GM23338 (cell line): ENCODE measurements at regions not wholly inside any gene's neighbourhood (a gene's known extent, or its start where the extent isn't known, plus 50 kb on each side); places are given as distances from the start of the nearest gene placed in this dataset.

ENCODE experiments used
- ATAC-seq: fragments of 200-7000 bp; cut with Tn5 transposase; 3 replicates; pipeline ENCODE4 v1.9.1; 2020
- DNase-seq: peaks from one replicate; pipeline ENCODE4 v3.0.0-alpha.2; 2015; ENCODE audit warnings: low spot score
- H2AFZ ChIP-seq: fragments of 200-600 bp; sonication (generic); 2 replicates; pipeline ENCODE4 v1.8.0; 2016; ENCODE audit warnings: antibody characterized with exemption, mild to moderate bottlenecking, moderate library complexity
- H3F3A ChIP-seq: fragments of 200-600 bp; sonication (generic); replicated peaks from 2 replicates; pipeline ENCODE4 v1.8.0; 2017; ENCODE audit warnings: antibody characterized with exemption, mixed run types, low read depth
- H3K27ac ChIP-seq: fragments of 200-600 bp; sonication (generic); 2 replicates; pipeline ENCODE4 v1.6.1; 2016; ENCODE audit warnings: low read depth
- H3K27me3 ChIP-seq: fragments of 200-600 bp; sonication (generic); 2 replicates; pipeline ENCODE4 v1.8.0; 2016; ENCODE audit warnings: mild to moderate bottlenecking, mixed run types, moderate library complexity; ENCODE audit not compliant: insufficient read depth
- H3K36me3 ChIP-seq: fragments of 200-600 bp; sonication (generic); 2 replicates; pipeline ENCODE4 v1.8.0; 2016; ENCODE audit warnings: mild to moderate bottlenecking; ENCODE audit not compliant: insufficient read depth
- H3K4me1 ChIP-seq: fragments of 200-600 bp; sonication (generic); 2 replicates; pipeline ENCODE4 v1.8.0; 2016; ENCODE audit warnings: mild to moderate bottlenecking, moderate library complexity; ENCODE audit not compliant: insufficient read depth
- H3K4me2 ChIP-seq: fragments of 200-600 bp; sonication (generic); 2 replicates; pipeline ENCODE4 v1.7.1; 2017; ENCODE audit warnings: mixed run types
- H3K4me3 ChIP-seq: fragments of 200-600 bp; sonication (generic); 2 replicates; pipeline ENCODE4 v1.6.1; 2016; ENCODE audit warnings: mixed run types
- H3K79me2 ChIP-seq: fragments of 200-600 bp; sonication (generic); replicated peaks from 2 replicates; pipeline ENCODE4 v1.8.0; 2017; ENCODE audit warnings: mild to moderate bottlenecking; ENCODE audit not compliant: insufficient read depth
- H3K9me2 ChIP-seq: fragments of 200-600 bp; sonication (generic); 2 replicates; pipeline ENCODE4 v1.8.0; 2017; ENCODE audit not compliant: insufficient read depth
- H4K20me1 ChIP-seq: fragments of 200-600 bp; sonication (generic); replicated peaks from 2 replicates; pipeline ENCODE4 v1.8.0; 2017; ENCODE audit warnings: mild to moderate bottlenecking; ENCODE audit not compliant: insufficient read depth
- H3K27ac Mint-ChIP-seq: 2 replicates; pipeline ENCODE4 v1.8.0; 2020; ENCODE audit warnings: inconsistent platforms, mild to moderate bottlenecking, moderate library complexity, mixed read lengths
- H3K27me3 Mint-ChIP-seq: 3 replicates; pipeline ENCODE4 v1.8.0; 2022; ENCODE audit warnings: low read depth, mild to moderate bottlenecking, moderate library complexity, mixed read lengths, inconsistent platforms; ENCODE audit not compliant: insufficient read depth, poor library complexity
- H3K36me3 Mint-ChIP-seq: 3 replicates; pipeline ENCODE4 v1.8.0; 2021; ENCODE audit warnings: low read depth, mild to moderate bottlenecking, inconsistent platforms, moderate library complexity, mixed read lengths
- H3K4me1 Mint-ChIP-seq: 3 replicates; pipeline ENCODE4 v1.8.0; 2020; ENCODE audit warnings: mild to moderate bottlenecking, inconsistent platforms, mixed read lengths
- H3K4me3 Mint-ChIP-seq: 3 replicates; pipeline ENCODE4 v1.8.0; 2021; ENCODE audit warnings: moderate library complexity, mild to moderate bottlenecking, inconsistent platforms, mixed read lengths
- H3K9me3 Mint-ChIP-seq: 3 replicates; pipeline ENCODE4 v1.8.0; 2020; ENCODE audit warnings: moderate library complexity, mild to moderate bottlenecking, inconsistent platforms, mixed read lengths
- CREB1 ChIP-seq: fragments of 250-450 bp; sonication (Bioruptor Pico); IDR thresholded peaks from 2 replicates; pipeline ENCODE4 v1.5.0; 2020; ENCODE audit warnings: low read depth, mild to moderate bottlenecking, moderate library complexity
- EZH2 ChIP-seq: fragments of 200-600 bp; sonication (generic); IDR thresholded peaks from one replicate; pipeline ENCODE4 v1.8.0; 2017; ENCODE audit warnings: antibody characterized with exemption, mild to moderate bottlenecking, low read depth; ENCODE audit not compliant: unreplicated experiment
- EZH2phosphoT487 ChIP-seq: fragments of 200-600 bp; sonication (generic); IDR thresholded peaks from one replicate; pipeline ENCODE4 v1.8.1; 2018; ENCODE audit warnings: antibody characterized with exemption; ENCODE audit not compliant: unreplicated experiment
- JUNB ChIP-seq: IDR thresholded peaks from one replicate; pipeline ENCODE4 v1.6.1; 2016; ENCODE audit warnings: antibody characterized with exemption; ENCODE audit not compliant: unreplicated experiment
- NANOG ChIP-seq: IDR thresholded peaks from 2 replicates; pipeline ENCODE4 v1.6.1; 2016; ENCODE audit warnings: antibody characterized with exemption, borderline replicate concordance
- POLR2AphosphoS5 ChIP-seq: IDR thresholded peaks from 2 replicates; pipeline ENCODE4 v1.6.1; 2016; ENCODE audit warnings: antibody characterized with exemption, low read depth
- STAT1 ChIP-seq: IDR thresholded peaks from one replicate; pipeline ENCODE4 v1.6.1; 2016; ENCODE audit warnings: antibody characterized with exemption; ENCODE audit not compliant: unreplicated experiment
- ZNF114 ChIP-seq: fragments of 250-450 bp; sonication (Bioruptor Pico); IDR thresholded peaks from 2 replicates; pipeline ENCODE4 v1.5.0; 2020; ENCODE audit warnings: mild to moderate bottlenecking, moderate library complexity
- ZNF331 ChIP-seq: fragments of 250-450 bp; sonication (Bioruptor Pico); IDR thresholded peaks from 2 replicates; pipeline ENCODE4 v1.5.0; 2020; ENCODE audit warnings: low read depth, mild to moderate bottlenecking, moderate library complexity
- TF ChIP-seq, protein P1 (sequence below): IDR thresholded peaks from 2 replicates; pipeline ENCODE4 v1.6.1; 2016; ENCODE audit warnings: antibody characterized with exemption
- TF ChIP-seq, protein P2 (sequence below): IDR thresholded peaks from one replicate; pipeline ENCODE4 v1.6.1; 2018; ENCODE audit warnings: antibody characterized with exemption; ENCODE audit not compliant: unreplicated experiment
- TF ChIP-seq, protein P3 (sequence below), 2 experiments: fragments of 200-600 bp in 1 of 2; sonication (generic) in 1 of 2; conservative IDR thresholded peaks; 2 replicates each; pipeline versions ENCODE4 v1.5.1 to v1.6.1; 2016 to 2017; ENCODE audit warnings: antibody characterized with exemption in 2 of 2, low read depth in 2 of 2, mild to moderate bottlenecking in 2 of 2, moderate library complexity in 1 of 2
- TF ChIP-seq, protein P4 (sequence below): fragments of 250-450 bp; sonication (Bioruptor Pico); IDR thresholded peaks from 2 replicates; pipeline ENCODE4 v1.5.0; 2020; ENCODE audit warnings: mild to moderate bottlenecking, moderate library complexity

DNA sequence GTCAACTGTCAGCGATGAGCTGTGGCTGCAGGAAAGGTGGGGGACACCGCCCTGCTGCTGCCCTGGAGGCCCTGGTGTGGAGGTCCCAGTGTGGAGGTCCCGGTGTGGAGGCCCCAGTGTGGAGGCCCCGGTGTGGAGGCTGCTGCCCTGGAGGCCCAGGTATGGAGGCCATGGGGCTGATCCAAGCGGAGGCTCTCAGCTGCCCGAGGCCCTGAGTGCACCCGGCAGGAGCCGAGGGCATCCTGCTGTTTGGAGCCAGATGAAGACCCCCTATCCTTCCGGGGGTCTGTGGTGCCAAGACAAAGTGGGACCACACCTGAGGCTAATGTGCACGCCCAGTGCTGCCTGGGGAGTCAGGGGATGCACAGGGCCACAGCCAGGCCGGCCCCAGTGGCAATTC lies 210.4 kb upstream of the SOX1 start:
- peaks cover 27% of the 10 kb centered on the region for H3K4me1 Mint-ChIP-seq
- no peaks in the 10 kb centered on the region for H3K9me2 ChIP-seq
- H3K79me2 ChIP-seq, result no peaks in the 10 kb centered on the region

More for the DNA sequence above, 210.4 kb upstream of the SOX1 start:
- Mint-ChIP-seq H3K36me3 (no peaks in the 10 kb centered on the region; the same call in 2 of the 3 replicates), H3K4me3 (no peak overlapping the region), H3K27ac (no peak overlapping the region), H3K27me3 (peaks cover 17% of the 10 kb centered on the region), H3K9me3 (peaks cover 6% of the 10 kb centered on the region; the same call in 2 of the 3 replicates)
- Histone ChIP-seq H3K27me3 (no peaks in the 10 kb centered on the region), H3K4me2 (no peak overlapping the region), H3F3A (0 out of 2 replicates have a peak, but pooled peaks cover 3% of the 10 kb centered on the region), H4K20me1 (no peaks in the 10 kb centered on the region), H3K36me3 (no peaks in the 10 kb centered on the region), H3K27ac (no peak overlapping the region), H3K4me1 (peaks cover 6% of the 10 kb centered on the region; the same call in 1 of the 2 replicates), H2AFZ (no peak overlapping the region), H3K4me3 (no peak overlapping the region)
- DNase-seq (no peak), ATAC-seq (no peak)
- TF ChIP-seq, protein P1, sequence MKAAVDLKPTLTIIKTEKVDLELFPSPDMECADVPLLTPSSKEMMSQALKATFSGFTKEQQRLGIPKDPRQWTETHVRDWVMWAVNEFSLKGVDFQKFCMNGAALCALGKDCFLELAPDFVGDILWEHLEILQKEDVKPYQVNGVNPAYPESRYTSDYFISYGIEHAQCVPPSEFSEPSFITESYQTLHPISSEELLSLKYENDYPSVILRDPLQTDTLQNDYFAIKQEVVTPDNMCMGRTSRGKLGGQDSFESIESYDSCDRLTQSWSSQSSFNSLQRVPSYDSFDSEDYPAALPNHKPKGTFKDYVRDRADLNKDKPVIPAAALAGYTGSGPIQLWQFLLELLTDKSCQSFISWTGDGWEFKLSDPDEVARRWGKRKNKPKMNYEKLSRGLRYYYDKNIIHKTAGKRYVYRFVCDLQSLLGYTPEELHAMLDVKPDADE, result no peak
- TF ChIP-seq JUNB (no peak), ZNF331 (CRISPR knock-in tag) (no peak), EZH2phosphoT487 (no peak), CREB1 (no peak), EZH2 (no peak), ZNF114 (CRISPR knock-in tag) (no peak), STAT1 (no peak), POLR2AphosphoS5 (no peak), NANOG (no peak)
- TF ChIP-seq, protein P2, sequence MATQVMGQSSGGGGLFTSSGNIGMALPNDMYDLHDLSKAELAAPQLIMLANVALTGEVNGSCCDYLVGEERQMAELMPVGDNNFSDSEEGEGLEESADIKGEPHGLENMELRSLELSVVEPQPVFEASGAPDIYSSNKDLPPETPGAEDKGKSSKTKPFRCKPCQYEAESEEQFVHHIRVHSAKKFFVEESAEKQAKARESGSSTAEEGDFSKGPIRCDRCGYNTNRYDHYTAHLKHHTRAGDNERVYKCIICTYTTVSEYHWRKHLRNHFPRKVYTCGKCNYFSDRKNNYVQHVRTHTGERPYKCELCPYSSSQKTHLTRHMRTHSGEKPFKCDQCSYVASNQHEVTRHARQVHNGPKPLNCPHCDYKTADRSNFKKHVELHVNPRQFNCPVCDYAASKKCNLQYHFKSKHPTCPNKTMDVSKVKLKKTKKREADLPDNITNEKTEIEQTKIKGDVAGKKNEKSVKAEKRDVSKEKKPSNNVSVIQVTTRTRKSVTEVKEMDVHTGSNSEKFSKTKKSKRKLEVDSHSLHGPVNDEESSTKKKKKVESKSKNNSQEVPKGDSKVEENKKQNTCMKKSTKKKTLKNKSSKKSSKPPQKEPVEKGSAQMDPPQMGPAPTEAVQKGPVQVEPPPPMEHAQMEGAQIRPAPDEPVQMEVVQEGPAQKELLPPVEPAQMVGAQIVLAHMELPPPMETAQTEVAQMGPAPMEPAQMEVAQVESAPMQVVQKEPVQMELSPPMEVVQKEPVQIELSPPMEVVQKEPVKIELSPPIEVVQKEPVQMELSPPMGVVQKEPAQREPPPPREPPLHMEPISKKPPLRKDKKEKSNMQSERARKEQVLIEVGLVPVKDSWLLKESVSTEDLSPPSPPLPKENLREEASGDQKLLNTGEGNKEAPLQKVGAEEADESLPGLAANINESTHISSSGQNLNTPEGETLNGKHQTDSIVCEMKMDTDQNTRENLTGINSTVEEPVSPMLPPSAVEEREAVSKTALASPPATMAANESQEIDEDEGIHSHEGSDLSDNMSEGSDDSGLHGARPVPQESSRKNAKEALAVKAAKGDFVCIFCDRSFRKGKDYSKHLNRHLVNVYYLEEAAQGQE, result no peak
- TF ChIP-seq, protein P3, sequence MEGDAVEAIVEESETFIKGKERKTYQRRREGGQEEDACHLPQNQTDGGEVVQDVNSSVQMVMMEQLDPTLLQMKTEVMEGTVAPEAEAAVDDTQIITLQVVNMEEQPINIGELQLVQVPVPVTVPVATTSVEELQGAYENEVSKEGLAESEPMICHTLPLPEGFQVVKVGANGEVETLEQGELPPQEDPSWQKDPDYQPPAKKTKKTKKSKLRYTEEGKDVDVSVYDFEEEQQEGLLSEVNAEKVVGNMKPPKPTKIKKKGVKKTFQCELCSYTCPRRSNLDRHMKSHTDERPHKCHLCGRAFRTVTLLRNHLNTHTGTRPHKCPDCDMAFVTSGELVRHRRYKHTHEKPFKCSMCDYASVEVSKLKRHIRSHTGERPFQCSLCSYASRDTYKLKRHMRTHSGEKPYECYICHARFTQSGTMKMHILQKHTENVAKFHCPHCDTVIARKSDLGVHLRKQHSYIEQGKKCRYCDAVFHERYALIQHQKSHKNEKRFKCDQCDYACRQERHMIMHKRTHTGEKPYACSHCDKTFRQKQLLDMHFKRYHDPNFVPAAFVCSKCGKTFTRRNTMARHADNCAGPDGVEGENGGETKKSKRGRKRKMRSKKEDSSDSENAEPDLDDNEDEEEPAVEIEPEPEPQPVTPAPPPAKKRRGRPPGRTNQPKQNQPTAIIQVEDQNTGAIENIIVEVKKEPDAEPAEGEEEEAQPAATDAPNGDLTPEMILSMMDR (conservative IDR thresholded peaks at IDR 0.05; ENCODE audit: low read depth in 2 of 2), result no peak
- TF ChIP-seq, protein P4, sequence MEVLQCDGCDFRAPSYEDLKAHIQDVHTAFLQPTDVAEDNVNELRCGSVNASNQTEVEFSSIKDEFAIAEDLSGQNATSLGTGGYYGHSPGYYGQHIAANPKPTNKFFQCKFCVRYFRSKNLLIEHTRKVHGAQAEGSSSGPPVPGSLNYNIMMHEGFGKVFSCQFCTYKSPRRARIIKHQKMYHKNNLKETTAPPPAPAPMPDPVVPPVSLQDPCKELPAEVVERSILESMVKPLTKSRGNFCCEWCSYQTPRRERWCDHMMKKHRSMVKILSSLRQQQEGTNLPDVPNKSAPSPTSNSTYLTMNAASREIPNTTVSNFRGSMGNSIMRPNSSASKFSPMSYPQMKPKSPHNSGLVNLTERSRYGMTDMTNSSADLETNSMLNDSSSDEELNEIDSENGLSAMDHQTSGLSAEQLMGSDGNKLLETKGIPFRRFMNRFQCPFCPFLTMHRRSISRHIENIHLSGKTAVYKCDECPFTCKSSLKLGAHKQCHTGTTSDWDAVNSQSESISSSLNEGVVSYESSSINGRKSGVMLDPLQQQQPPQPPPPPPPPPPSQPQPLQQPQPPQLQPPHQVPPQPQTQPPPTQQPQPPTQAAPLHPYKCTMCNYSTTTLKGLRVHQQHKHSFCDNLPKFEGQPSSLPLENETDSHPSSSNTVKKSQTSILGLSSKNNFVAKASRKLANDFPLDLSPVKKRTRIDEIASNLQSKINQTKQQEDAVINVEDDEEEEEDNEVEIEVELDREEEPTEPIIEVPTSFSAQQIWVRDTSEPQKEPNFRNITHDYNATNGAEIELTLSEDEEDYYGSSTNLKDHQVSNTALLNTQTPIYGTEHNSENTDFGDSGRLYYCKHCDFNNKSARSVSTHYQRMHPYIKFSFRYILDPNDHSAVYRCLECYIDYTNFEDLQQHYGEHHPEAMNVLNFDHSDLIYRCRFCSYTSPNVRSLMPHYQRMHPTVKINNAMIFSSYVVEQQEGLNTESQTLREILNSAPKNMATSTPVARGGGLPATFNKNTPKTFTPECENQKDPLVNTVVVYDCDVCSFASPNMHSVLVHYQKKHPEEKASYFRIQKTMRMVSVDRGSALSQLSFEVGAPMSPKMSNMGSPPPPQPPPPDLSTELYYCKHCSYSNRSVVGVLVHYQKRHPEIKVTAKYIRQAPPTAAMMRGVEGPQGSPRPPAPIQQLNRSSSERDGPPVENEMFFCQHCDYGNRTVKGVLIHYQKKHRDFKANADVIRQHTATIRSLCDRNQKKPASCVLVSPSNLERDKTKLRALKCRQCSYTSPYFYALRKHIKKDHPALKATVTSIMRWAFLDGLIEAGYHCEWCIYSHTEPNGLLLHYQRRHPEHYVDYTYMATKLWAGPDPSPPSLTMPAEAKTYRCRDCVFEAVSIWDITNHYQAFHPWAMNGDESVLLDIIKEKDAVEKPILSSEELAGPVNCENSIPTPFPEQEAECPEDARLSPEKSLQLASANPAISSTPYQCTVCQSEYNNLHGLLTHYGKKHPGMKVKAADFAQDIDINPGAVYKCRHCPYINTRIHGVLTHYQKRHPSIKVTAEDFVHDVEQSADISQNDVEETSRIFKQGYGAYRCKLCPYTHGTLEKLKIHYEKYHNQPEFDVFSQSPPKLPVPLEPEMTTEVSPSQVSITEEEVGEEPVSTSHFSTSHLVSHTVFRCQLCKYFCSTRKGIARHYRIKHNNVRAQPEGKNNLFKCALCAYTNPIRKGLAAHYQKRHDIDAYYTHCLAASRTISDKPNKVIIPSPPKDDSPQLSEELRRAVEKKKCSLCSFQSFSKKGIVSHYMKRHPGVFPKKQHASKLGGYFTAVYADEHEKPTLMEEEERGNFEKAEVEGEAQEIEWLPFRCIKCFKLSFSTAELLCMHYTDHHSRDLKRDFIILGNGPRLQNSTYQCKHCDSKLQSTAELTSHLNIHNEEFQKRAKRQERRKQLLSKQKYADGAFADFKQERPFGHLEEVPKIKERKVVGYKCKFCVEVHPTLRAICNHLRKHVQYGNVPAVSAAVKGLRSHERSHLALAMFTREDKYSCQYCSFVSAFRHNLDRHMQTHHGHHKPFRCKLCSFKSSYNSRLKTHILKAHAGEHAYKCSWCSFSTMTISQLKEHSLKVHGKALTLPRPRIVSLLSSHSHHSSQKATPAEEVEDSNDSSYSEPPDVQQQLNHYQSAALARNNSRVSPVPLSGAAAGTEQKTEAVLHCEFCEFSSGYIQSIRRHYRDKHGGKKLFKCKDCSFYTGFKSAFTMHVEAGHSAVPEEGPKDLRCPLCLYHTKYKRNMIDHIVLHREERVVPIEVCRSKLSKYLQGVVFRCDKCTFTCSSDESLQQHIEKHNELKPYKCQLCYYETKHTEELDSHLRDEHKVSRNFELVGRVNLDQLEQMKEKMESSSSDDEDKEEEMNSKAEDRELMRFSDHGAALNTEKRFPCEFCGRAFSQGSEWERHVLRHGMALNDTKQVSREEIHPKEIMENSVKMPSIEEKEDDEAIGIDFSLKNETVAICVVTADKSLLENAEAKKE (CRISPR knock-in tag), result no peak
